G401 (cell line): ENCODE measurements at regions not wholly inside any gene's neighbourhood (a gene's known extent, or its start where the extent isn't known, plus 50 kb on each side); places are given as distances from the start of the nearest gene placed in this dataset.

Source experiments
- DNase-seq: peaks from one replicate; pipeline ENCODE4 v3.0.0-alpha.2; 2015; ENCODE audit warnings: low spot score
- in situ Hi-C: cut with HindIII; loops from 2 replicates; pipeline ENCODE4 v1.10.0; 2016; ENCODE audit warnings: low sequenced_read_pairs, mixed read lengths

- in situ Hi-C loops, result no loop called here
- no peak for DNase-seq
Measured at GRCh38 chr5:14057289-14057688, 85.9 kb upstream of the TRIO start.

- in situ Hi-C loops, result no loop called here
- no peak for DNase-seq
Measured at GRCh38 chr5:14056039-14056438, 87.1 kb upstream of the TRIO start.

- no peak for DNase-seq
- in situ Hi-C loops, result no loop called here
Measured at GRCh38 chr5:14054965-14055963, 87.9 kb upstream of the TRIO start.

- DNase-seq, result no peak
- in situ Hi-C loops, result no loop called here
Measured at GRCh38 chr5:14054111-14054854, 88.9 kb upstream of the TRIO start.

GRCh38 chr5:14050821-14051220, 92.3 kb upstream of the TRIO start:
- in situ Hi-C loops, result no loop called here
- DNase-seq, result no peak

GRCh38 chr5:14048434-14048833, 94.7 kb upstream of the TRIO start:
- in situ Hi-C loops, result no loop called here
- DNase-seq, result no peak

- in situ Hi-C loops, result no loop called here
- DNase-seq, result no peak
Measured at GRCh38 chr5:14041528-14042192, 97.2 kb upstream of the DNAH5 start.

- DNase-seq, result no peak
- in situ Hi-C loops, result no loop called here
Measured at GRCh38 chr5:14040542-14040941, 96.1 kb upstream of the DNAH5 start.

- in situ Hi-C loops, result no loop called here
- no peak for DNase-seq
Measured at GRCh38 chr5:14039576-14039975, 95.1 kb upstream of the DNAH5 start.

GRCh38 chr5:14039063-14039462, 94.6 kb upstream of the DNAH5 start:
- no peak for DNase-seq
- in situ Hi-C loops, result no loop called here

- in situ Hi-C loops, result no loop called here
- DNase-seq, result no peak
Measured at GRCh38 chr5:14038341-14038959, 94.0 kb upstream of the DNAH5 start.

GRCh38 chr5:14036947-14037346, 92.5 kb upstream of the DNAH5 start:
- no peak for DNase-seq
- in situ Hi-C loops, result no loop called here

- in situ Hi-C loops, result no loop called here
- no peak for DNase-seq
Measured at GRCh38 chr5:14036514-14036913, 92.0 kb upstream of the DNAH5 start.

GRCh38 chr5:14035859-14036503, 91.5 kb upstream of the DNAH5 start:
- in situ Hi-C loops, result no loop called here
- peak; percentile 15 for DNase-seq

GRCh38 chr5:14034963-14035362, 90.5 kb upstream of the DNAH5 start:
- in situ Hi-C loops, result no loop called here
- DNase-seq, result no peak

GRCh38 chr5:14032918-14033317, 88.4 kb upstream of the DNAH5 start:
- no peak for DNase-seq
- in situ Hi-C loops, result no loop called here

GRCh38 chr5:14028938-14029584, 84.6 kb upstream of the DNAH5 start:
- no peak for DNase-seq
- in situ Hi-C loops, result no loop called here

- DNase-seq, result no peak
- in situ Hi-C loops, result no loop called here
Measured at GRCh38 chr5:14028188-14028587, 83.7 kb upstream of the DNAH5 start.
